GM18508 (cell line): ENCODE measurements at regions not wholly inside any gene's neighbourhood (a gene's known extent, or its start where the extent isn't known, plus 50 kb on each side); places are given as distances from the start of the nearest gene placed in this dataset.
"Not testable (repeated sequence)": the region's sequence is repeated elsewhere in the genome, so short reads cannot be mapped to it uniquely, and the experiment has no call there.

Experiments used
- ATAC-seq: cut with Tn5 transposase; IDR thresholded peaks from one replicate; pipeline ENCODE4 v1.9.1; 2021; ENCODE audit warnings: moderate number of reproducible peaks; ENCODE audit not compliant: insufficient read depth, unreplicated experiment

DNA sequence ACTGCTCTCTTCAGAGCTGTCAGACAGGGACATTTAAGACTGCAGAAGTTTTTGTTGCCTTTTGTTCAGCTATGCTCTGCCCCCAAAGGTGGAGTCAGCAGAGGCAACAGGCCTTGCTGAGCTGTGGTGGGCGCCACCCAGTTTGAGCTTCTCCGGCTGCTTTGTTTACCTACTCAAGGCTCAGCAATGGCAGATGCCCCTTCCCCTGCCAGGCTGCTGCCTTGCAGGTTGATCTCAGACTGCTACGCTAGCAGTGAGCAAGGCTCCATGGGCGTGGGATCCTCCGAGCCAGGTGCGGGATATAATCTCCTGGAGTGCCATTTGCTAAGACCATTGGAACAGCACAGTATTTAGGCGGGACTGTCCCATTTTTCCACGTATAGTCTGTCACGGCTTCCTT is 371.4 kb upstream of the AMOT start:
- ATAC-seq, result no peak

DNA sequence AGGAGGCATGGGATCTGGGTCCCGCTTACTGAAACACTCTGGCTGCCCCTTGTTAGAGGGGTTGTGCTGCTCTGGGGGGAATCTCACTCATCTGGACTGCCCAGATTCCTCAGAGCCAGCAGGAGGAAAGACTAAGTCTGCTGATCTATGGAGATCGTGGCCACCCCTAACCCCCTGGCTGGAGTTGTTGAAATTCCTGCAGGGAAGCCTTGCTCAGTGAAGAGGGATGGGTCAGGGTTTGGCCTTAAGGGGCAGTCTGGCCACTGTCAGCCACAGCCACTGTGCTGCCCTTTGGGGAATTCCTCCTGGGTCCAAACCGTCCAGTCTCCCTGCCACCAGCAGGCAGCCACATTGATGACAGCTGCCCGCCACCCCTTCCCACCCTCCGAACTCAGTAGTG is 362.0 kb upstream of the AMOT start:
- ATAC-seq, result no peak

GRCh38 chrX:113195949-113196348 is 355.3 kb upstream of the AMOT start:
- ATAC-seq, result no peak

- no peak for ATAC-seq
Measured at GRCh38 chrX:113192418-113192817, 351.8 kb upstream of the AMOT start.

DNA sequence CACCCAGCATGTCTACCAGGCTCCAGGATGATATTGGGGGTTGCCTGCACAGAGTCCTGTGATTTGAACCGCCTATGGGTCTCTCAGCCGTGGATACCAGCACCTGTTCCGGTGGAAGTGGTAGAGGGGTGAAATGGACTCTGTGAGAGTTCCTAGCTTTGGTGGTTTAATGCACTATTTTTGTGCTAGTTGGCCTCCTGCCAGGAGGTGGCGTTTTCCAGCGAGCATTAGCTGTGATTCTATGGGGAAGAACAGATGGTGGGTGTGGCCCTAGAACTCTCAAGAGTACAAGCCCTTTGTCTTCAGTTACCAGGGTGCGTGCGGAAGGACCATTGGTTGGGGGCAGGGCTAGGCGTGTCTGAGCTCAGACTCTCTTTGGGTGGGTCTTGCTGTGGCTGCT is 316.9 kb upstream of the AMOT start:
- no peak for ATAC-seq

- not testable (repeated sequence) for ATAC-seq
Measured at GRCh38 chrX:113154315-113154714, 313.7 kb upstream of the AMOT start.

GRCh38 chrX:113136836-113137235 is 296.2 kb upstream of the AMOT start:
- no peak for ATAC-seq

DNA sequence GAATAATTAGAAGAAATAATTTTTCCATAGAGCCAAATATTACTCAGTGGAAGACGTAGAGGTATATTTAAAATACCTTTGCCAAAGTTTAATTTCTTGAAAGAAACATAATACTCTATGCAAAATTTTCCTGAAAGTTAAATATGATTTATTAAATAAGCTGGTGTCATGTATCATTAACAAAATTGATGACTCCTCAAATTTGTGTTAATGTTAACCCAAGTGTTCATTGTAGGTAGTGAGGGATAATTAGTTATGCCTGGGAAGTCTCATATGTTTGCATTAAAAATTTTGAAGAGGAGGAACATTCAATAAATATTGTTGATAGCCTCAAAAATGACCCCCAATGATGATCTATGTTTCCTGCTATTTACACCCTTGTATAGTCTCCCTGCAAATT is 292.7 kb upstream of the AMOT start:
- no peak for ATAC-seq

DNA sequence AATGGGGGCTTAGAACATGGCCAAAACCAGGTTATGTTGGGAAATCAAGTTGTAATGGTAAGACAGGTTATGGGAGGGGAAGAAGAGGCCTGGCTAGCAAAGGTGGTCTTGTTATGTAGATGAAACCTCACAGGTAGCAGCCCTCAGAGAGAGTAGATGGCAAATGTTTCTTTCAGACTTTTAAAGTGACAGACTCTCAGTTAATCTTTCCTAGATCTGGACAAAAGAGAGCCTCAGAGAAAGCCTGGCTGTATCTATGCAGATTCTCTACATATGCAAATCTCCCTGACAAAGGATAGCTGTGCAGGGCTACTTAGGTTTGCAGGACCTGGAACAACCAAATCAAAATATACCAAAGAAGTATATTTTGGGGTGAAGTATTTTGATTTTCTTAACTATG is 284.1 kb upstream of the AMOT start:
- ATAC-seq, result no peak

DNA sequence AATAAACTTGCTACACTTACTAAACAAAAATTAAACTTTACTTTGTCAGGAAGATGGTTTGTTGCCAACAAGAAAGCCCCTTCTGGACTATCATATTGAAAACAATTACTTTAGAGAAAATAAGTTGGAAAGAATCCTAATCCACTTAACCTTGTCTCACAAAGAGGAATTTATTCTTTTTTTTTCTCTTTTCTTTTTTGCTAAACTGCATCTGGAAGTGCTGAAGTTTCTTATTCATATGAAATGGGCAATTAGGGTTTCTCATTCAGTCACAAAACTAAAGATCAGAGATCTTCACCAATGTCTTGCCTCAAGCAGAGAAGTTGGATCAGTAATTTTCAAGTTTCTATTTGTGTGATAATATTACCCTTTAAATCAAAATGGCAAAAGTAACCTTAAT is 234.9 kb upstream of the AMOT start:
- no peak for ATAC-seq

DNA sequence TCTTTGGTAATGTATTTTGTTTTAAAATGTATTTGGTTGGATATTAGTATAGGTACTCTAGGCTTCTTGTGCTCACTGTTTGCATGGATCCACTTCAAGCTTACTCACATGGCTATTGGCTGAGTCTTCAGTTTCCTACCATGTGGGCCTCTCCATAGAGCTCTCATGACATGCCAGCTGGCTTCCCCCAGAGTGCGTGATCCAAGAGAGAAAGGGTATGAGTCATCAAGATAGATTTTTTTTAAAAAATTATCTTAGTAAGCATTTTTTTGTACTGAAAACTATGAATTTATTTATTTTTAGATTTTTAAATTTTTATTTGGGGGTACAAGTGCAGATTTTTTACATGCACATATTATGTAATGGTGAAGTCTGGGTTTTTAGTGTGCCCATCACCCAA is 219.1 kb upstream of the AMOT start:
- no peak for ATAC-seq

DNA sequence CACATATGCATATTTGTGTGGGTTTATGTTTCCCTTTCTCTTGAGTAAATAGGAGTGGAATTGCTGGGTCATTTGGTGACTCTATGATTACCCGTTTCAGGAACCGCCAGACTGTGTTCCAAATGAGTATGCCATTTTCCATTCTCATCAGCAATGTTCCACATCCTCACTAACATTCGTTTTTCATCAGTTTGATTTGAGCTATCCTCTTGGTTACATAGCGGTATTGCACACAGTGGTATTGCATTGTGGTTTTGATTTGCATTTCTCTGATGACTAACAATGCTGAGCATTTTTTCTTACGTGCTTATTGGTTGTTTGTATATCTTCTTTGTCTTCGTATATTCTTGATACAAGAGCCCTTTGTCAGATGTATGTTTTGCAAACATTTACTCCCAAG is 218.0 kb upstream of the AMOT start:
- no peak for ATAC-seq

DNA sequence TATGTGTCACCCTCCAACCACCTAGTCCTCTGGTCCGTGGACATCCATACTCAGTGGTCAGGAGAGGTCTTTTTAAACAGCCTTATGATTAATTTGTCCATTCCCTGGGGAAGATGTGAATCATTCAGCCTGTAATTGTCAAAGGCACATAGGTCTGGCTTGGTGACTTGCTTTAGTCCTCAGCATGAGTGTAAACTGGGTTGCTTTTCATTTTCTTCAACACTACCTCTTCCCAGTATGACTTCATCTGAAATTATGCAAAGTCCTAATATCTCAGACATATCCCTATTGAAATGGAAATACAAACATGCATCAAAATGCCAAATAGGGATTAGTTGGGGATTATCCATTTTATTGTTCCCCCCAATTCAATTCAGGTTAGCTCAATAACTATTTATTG is 208.3 kb upstream of the AMOT start:
- no peak for ATAC-seq

DNA sequence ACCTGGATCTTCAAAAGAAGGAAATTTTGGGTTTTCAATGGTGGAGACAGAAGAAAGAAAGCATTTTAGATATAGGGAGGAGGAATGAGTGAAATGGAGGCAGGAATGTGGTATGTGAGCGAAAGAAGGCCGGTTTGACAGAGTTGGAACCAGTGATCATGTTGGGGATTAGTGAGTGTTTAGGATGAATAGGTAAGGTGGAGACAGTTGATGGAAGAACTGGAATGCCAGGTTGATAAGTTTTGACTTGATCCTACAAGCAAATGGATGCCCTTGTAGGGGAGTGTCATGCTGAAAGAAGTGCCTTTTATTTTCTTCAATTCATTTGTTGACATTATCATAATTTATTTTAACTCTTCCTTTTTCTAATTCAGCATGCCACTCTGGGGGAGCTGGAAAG is 207.8 kb upstream of the AMOT start:
- no peak for ATAC-seq

GRCh38 chrX:113033966-113034680 is 193.5 kb upstream of the AMOT start:
- no peak for ATAC-seq

DNA sequence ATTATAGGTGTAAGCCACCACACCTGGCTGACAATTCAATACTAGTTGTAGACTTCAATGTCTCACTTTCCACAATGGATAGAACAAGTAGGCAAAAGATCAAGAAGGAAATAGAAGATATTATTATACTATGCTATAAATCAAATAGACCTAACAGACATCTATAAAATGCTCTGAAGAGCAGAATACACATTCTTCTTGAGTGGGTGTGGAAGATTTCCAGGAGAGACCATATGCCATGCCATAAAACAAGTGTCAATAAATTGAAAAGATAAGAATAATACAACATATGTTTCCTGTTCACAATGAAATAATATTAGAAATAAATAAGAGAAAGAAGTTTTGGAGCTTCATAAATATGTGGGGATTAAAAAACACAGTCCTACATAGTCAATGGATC is 179.3 kb upstream of the AMOT start:
- no peak for ATAC-seq

- ATAC-seq, result no peak
Measured at GRCh38 chrX:113009837-113010236, 169.2 kb upstream of the AMOT start.

- no peak for ATAC-seq
Measured at GRCh38 chrX:113009029-113009428, 168.4 kb upstream of the AMOT start.

- ATAC-seq, result no peak
Measured at GRCh38 chrX:113001836-113002235, 161.2 kb upstream of the AMOT start.

- ATAC-seq, result no peak
Measured at GRCh38 chrX:112997991-112998390, 157.4 kb upstream of the AMOT start.

- ATAC-seq, result no peak
Measured at GRCh38 chrX:112991801-112992200, 151.2 kb upstream of the AMOT start.

DNA sequence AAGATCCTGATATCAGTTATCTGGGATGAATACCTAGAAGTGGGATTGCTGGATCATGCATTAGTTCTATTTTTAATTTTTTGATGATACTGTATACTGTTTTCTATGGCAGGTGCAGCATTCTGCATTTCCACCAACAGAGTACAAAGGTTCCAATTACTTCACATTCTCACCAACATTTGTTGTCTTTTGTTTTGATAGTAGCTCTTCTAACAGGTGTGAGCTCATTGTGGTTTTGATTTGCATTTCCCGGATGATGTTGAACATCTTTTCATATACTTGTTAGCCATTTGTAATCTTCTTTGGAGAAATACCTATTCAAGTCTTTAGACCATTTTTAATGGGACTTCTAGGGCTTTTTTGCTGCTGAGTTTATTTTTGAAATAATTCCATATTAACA is 139.2 kb upstream of the AMOT start:
- ATAC-seq, result no peak
